ENCODE measurements at regions not wholly inside any gene's neighbourhood (a gene's known extent, or its start where the extent isn't known, plus 50 kb on each side); places are given as distances from the start of the nearest gene placed in this dataset.

DNA sequence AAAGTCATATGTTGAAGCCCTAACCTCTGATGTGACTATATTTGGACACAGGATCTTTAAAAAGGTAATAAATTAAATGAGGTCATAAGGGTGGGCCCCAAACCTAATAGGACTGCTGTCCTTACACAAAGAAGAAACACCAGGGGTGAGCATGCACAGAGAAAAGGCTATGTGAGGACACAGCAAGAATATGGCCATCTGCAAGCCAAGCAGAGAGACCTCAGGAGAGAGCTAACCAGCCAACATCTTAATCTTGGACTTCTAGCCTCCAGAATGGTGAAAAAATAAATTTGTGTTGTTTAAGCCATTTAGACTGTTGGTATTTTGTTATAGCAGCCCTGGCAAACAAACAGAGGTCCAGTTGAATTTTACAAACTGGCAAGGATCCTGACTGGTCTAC is 223.9 kb downstream of the LTN1 start:
- TF ChIP-seq, protein P1, sequence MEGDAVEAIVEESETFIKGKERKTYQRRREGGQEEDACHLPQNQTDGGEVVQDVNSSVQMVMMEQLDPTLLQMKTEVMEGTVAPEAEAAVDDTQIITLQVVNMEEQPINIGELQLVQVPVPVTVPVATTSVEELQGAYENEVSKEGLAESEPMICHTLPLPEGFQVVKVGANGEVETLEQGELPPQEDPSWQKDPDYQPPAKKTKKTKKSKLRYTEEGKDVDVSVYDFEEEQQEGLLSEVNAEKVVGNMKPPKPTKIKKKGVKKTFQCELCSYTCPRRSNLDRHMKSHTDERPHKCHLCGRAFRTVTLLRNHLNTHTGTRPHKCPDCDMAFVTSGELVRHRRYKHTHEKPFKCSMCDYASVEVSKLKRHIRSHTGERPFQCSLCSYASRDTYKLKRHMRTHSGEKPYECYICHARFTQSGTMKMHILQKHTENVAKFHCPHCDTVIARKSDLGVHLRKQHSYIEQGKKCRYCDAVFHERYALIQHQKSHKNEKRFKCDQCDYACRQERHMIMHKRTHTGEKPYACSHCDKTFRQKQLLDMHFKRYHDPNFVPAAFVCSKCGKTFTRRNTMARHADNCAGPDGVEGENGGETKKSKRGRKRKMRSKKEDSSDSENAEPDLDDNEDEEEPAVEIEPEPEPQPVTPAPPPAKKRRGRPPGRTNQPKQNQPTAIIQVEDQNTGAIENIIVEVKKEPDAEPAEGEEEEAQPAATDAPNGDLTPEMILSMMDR (IDR thresholded peaks at IDR 0.05; ENCODE audit: extremely low read depth in 1 of 2, insufficient read depth in 1 of 2, low read depth in 1 of 2, low read length in 2 of 2) = no peak
- no peak for TF ChIP-seq POLR2AphosphoS5 (IDR thresholded peaks at IDR 0.05; ENCODE audit: insufficient read depth, low read depth, low read length)
